22Rv1 (cell line): ENCODE measurements at regions not wholly inside any gene's neighbourhood (a gene's known extent, or its start where the extent isn't known, plus 50 kb on each side); places are given as distances from the start of the nearest gene placed in this dataset.

Source experiments
- CTCF ChIP-seq: fragments of 450-650 bp; IDR thresholded peaks from 2 replicates; pipeline ENCODE4 v1.5.1; 2017; ENCODE audit warnings: mild to moderate bottlenecking
- ZFX ChIP-seq: fragments of 450-650 bp; IDR thresholded peaks from 2 replicates; pipeline ENCODE4 v1.6.1; 2017; ENCODE audit warnings: antibody characterized with exemption, borderline replicate concordance

- TF ChIP-seq CTCF: no peak
- TF ChIP-seq ZFX: no peak
These were observed 99.0 kb upstream of the KAZN start for GRCh38 chr1:14499312-14500040.
